Upper lobe of left lung (tissue), 6 donors: ENCODE measurements at regions not wholly inside any gene's neighbourhood (a gene's known extent, or its start where the extent isn't known, plus 50 kb on each side); places are given as distances from the start of the nearest gene placed in this dataset.

Experiments
- ATAC-seq, 2 donors: fragments of 200-7000 bp; cut with Tn5 transposase; one replicate each; pipeline ENCODE4 v1.9.1; 2022; ENCODE audit warnings: mild to moderate bottlenecking in 2 of 2, moderate library complexity in 2 of 2; ENCODE audit not compliant: low FRiP score in 2 of 2
- DNase-seq, 2 donors: peaks; one replicate each; pipeline ENCODE4 v3.0.0-alpha.2; 2019 to 2020
- H3K27ac ChIP-seq, 4 donors: fragments of 200-600 bp; sonication (generic); one replicate each; pipeline ENCODE4 v1.5.1; 2016 to 2019
- H3K27me3 ChIP-seq, 4 donors: fragments of 200-600 bp; sonication (generic); one replicate each; pipeline ENCODE4 v1.5.1; 2017 to 2019
- H3K36me3 ChIP-seq, 4 donors: fragments of 200-600 bp; sonication (generic); one replicate each; pipeline ENCODE4 v1.5.1; 2016 to 2019
- H3K4me1 ChIP-seq, 4 donors: fragments of 200-600 bp; sonication (generic); one replicate each; pipeline ENCODE4 v1.5.1; 2018 to 2019
- H3K4me3 ChIP-seq, 4 donors: fragments of 200-600 bp; sonication (generic); one replicate each; pipeline ENCODE4 v1.5.1; 2017 to 2019; ENCODE audit warnings: mild to moderate bottlenecking in 2 of 4, moderate library complexity in 1 of 4
- H3K9me3 ChIP-seq, 4 donors: fragments of 200-600 bp; sonication (generic); one replicate each; pipeline ENCODE4 v1.5.1; 2018 to 2019
- EP300 ChIP-seq, 4 donors: sonication (generic); formaldehyde crosslinking; IDR thresholded peaks; one replicate each; pipeline ENCODE4 v1.5.1; 2017; ENCODE audit warnings: antibody characterized with exemption in 4 of 4, control low read depth in 2 of 4
- POLR2A ChIP-seq, 4 donors: fragments of 450-650 bp; IDR thresholded peaks; one replicate each; pipeline ENCODE4 v1.5.1; 2016 to 2017; ENCODE audit warnings: antibody characterized with exemption in 4 of 4, mild to moderate bottlenecking in 2 of 4
- POLR2AphosphoS5 ChIP-seq, 2 donors: sonication (generic); formaldehyde crosslinking; IDR thresholded peaks; one replicate each; pipeline ENCODE4 v1.5.1; 2017; ENCODE audit warnings: antibody characterized with exemption in 2 of 2
- WGBS, 2 donors: methylation state at CpG; one replicate each; pipeline ENCODE4 v1.1.5; 2017 to 2018; 5-methylcytosine and 5-hydroxymethylcytosine counted together
- TF ChIP-seq, protein P1 (sequence below), 6 experiments: fragments of 450-650 bp in 4 of 6; fragments of 200-600 bp in 2 of 6; sonication (generic) in 2 of 6; IDR thresholded peaks; one replicate each; pipeline ENCODE4 v1.5.1; 2016 to 2019; ENCODE audit warnings: antibody characterized with exemption in 6 of 6
- donor health status: DM: no; HTN: no; CAD: no; lungs with moderate emphysema.
- donor health status: DM: no; HTN: yes; CAD: no; lungs with severe emphysema.

GRCh38 chr16:55051571-55052347 is 121.1 kb downstream of the IRX5 start:
- Histone ChIP-seq H3K4me3 (no peak overlapping the region), H3K9me3 (peaks cover 0 to 4% (median 0%) of the 10 kb centered on the region in 4 donors), H3K27me3 (peaks cover 0 to 7% (median 2%) of the 10 kb centered on the region in 4 donors), H3K27ac (no peak overlapping the region), H3K36me3 (no peaks in the 10 kb centered on the region), H3K4me1 (peaks cover 0 to 5% (median 2%) of the 10 kb centered on the region in 4 donors)
- no peak for ATAC-seq
- DNase-seq, result no peak
- WGBS, 2 donors, result 71 to 77% methylated on average over 6 to 7 of the region's 7 CpGs
- TF ChIP-seq, protein P1, sequence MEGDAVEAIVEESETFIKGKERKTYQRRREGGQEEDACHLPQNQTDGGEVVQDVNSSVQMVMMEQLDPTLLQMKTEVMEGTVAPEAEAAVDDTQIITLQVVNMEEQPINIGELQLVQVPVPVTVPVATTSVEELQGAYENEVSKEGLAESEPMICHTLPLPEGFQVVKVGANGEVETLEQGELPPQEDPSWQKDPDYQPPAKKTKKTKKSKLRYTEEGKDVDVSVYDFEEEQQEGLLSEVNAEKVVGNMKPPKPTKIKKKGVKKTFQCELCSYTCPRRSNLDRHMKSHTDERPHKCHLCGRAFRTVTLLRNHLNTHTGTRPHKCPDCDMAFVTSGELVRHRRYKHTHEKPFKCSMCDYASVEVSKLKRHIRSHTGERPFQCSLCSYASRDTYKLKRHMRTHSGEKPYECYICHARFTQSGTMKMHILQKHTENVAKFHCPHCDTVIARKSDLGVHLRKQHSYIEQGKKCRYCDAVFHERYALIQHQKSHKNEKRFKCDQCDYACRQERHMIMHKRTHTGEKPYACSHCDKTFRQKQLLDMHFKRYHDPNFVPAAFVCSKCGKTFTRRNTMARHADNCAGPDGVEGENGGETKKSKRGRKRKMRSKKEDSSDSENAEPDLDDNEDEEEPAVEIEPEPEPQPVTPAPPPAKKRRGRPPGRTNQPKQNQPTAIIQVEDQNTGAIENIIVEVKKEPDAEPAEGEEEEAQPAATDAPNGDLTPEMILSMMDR (IDR thresholded peaks at IDR 0.05), result no peak
- no peak for TF ChIP-seq EP300 (IDR thresholded peaks at IDR 0.05)
- TF ChIP-seq POLR2A (IDR thresholded peaks at IDR 0.05), result no peak
- no peak for TF ChIP-seq POLR2AphosphoS5 (IDR thresholded peaks at IDR 0.05)

- Histone ChIP-seq H3K27ac (no peak overlapping the region), H3K4me1 (peaks cover 0 to 7% (median 2%) of the 10 kb centered on the region in 4 donors), H3K4me3 (no peak overlapping the region), H3K27me3 (peaks cover 0 to 13% (median 3%) of the 10 kb centered on the region in 4 donors), H3K36me3 (no peaks in the 10 kb centered on the region), H3K9me3 (peaks cover 0 to 4% (median 0%) of the 10 kb centered on the region in 4 donors)
- TF ChIP-seq, protein P1 (IDR thresholded peaks at IDR 0.05), result no peak
- no peak for TF ChIP-seq POLR2AphosphoS5 (IDR thresholded peaks at IDR 0.05)
- TF ChIP-seq POLR2A (IDR thresholded peaks at IDR 0.05), result no peak
- WGBS, 2 donors, result 79 to 85% methylated on average over 2 of the region's 2 CpGs
- DNase-seq, result no peak
- ATAC-seq, result no peak
Observed at GRCh38 chr16:55052348-55052734, 121.7 kb downstream of the IRX5 start.

- Histone ChIP-seq H3K4me1 (peaks cover 0 to 7% (median 2%) of the 10 kb centered on the region in 4 donors), H3K27me3 (peaks cover 0 to 13% (median 3%) of the 10 kb centered on the region in 4 donors), H3K9me3 (peaks cover 0 to 4% (median 0%) of the 10 kb centered on the region in 4 donors), H3K27ac (no peak overlapping the region), H3K36me3 (no peaks in the 10 kb centered on the region), H3K4me3 (no peak overlapping the region)
- no peak for ATAC-seq
- TF ChIP-seq POLR2AphosphoS5 (IDR thresholded peaks at IDR 0.05), result no peak
- no peak for TF ChIP-seq POLR2A (IDR thresholded peaks at IDR 0.05)
- TF ChIP-seq EP300 (IDR thresholded peaks at IDR 0.05), result no peak
- TF ChIP-seq, protein P1 (IDR thresholded peaks at IDR 0.05), result no peak
- DNase-seq, result peak in 1 of 2 donors; percentile 27
- WGBS, 2 donors, result 88 to 90% methylated on average over 5 to 11 of the region's 11 CpGs
Observed at GRCh38 chr16:55052741-55053415, 122.2 kb downstream of the IRX5 start.

DNA sequence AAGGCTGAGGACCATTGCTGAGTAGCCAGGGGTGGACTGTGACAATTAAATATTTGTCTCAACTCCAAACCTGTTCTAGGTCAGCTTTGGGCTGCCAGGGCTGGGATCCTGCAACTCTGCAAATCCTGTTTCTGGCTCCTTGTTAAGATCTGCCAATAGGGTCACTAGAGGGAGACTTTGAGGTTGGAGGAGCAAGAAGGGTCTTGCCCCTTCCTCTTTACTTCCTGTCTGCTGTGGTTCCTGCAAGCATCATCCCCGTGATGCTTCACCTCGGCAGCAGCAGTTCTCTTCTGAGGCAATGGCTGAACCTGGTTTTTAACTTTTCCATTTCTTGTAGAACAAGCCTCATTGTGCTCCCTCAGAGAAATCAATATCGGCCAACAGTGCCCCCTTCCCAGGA is 124.6 kb downstream of the IRX5 start:
- Histone ChIP-seq H3K27me3 (peaks cover 0 to 13% (median 3%) of the 10 kb centered on the region in 4 donors), H3K4me1 (peaks cover 0 to 7% (median 2%) of the 10 kb centered on the region in 4 donors), H3K9me3 (peaks cover 0 to 4% (median 0%) of the 10 kb centered on the region in 4 donors), H3K36me3 (no peaks in the 10 kb centered on the region), H3K27ac (no peak overlapping the region), H3K4me3 (no peak overlapping the region)
- TF ChIP-seq POLR2A (IDR thresholded peaks at IDR 0.05) (no peak), EP300 (IDR thresholded peaks at IDR 0.05) (no peak), POLR2AphosphoS5 (IDR thresholded peaks at IDR 0.05) (no peak)
- TF ChIP-seq, protein P1 (IDR thresholded peaks at IDR 0.05), result no peak
- DNase-seq, result no peak
- WGBS, 2 donors, result 81 to 82% methylated on average over 3 of the region's 3 CpGs
- ATAC-seq, result no peak
